ENCODE measurements at regions not wholly inside any gene's neighbourhood (a gene's known extent, or its start where the extent isn't known, plus 50 kb on each side); places are given as distances from the start of the nearest gene placed in this dataset.

GRCh38 chr7:136030330-136030729 is 53.2 kb upstream of the MTPN start:
- TF ChIP-seq, protein P1, sequence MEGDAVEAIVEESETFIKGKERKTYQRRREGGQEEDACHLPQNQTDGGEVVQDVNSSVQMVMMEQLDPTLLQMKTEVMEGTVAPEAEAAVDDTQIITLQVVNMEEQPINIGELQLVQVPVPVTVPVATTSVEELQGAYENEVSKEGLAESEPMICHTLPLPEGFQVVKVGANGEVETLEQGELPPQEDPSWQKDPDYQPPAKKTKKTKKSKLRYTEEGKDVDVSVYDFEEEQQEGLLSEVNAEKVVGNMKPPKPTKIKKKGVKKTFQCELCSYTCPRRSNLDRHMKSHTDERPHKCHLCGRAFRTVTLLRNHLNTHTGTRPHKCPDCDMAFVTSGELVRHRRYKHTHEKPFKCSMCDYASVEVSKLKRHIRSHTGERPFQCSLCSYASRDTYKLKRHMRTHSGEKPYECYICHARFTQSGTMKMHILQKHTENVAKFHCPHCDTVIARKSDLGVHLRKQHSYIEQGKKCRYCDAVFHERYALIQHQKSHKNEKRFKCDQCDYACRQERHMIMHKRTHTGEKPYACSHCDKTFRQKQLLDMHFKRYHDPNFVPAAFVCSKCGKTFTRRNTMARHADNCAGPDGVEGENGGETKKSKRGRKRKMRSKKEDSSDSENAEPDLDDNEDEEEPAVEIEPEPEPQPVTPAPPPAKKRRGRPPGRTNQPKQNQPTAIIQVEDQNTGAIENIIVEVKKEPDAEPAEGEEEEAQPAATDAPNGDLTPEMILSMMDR (conservative IDR thresholded peaks at IDR 0.05; ENCODE audit: low read depth, low read length) = no peak
- no peak for TF ChIP-seq EZH2phosphoT487 (IDR thresholded peaks at IDR 0.05; ENCODE audit: borderline replicate concordance, low read length)
